GM23338 (cell line): ENCODE measurements at regions not wholly inside any gene's neighbourhood (a gene's known extent, or its start where the extent isn't known, plus 50 kb on each side); places are given as distances from the start of the nearest gene placed in this dataset.

Source experiments
- ATAC-seq: fragments of 200-7000 bp; cut with Tn5 transposase; 3 replicates; pipeline ENCODE4 v1.9.1; 2020
- DNase-seq: peaks from one replicate; pipeline ENCODE4 v3.0.0-alpha.2; 2015; ENCODE audit warnings: low spot score
- H2AFZ ChIP-seq: fragments of 200-600 bp; sonication (generic); 2 replicates; pipeline ENCODE4 v1.8.0; 2016; ENCODE audit warnings: antibody characterized with exemption, mild to moderate bottlenecking, moderate library complexity
- H3F3A ChIP-seq: fragments of 200-600 bp; sonication (generic); replicated peaks from 2 replicates; pipeline ENCODE4 v1.8.0; 2017; ENCODE audit warnings: antibody characterized with exemption, mixed run types, low read depth
- H3K27ac ChIP-seq: fragments of 200-600 bp; sonication (generic); 2 replicates; pipeline ENCODE4 v1.6.1; 2016; ENCODE audit warnings: low read depth
- H3K27me3 ChIP-seq: fragments of 200-600 bp; sonication (generic); 2 replicates; pipeline ENCODE4 v1.8.0; 2016; ENCODE audit warnings: mild to moderate bottlenecking, mixed run types, moderate library complexity; ENCODE audit not compliant: insufficient read depth
- H3K36me3 ChIP-seq: fragments of 200-600 bp; sonication (generic); 2 replicates; pipeline ENCODE4 v1.8.0; 2016; ENCODE audit warnings: mild to moderate bottlenecking; ENCODE audit not compliant: insufficient read depth
- H3K4me1 ChIP-seq: fragments of 200-600 bp; sonication (generic); 2 replicates; pipeline ENCODE4 v1.8.0; 2016; ENCODE audit warnings: mild to moderate bottlenecking, moderate library complexity; ENCODE audit not compliant: insufficient read depth
- H3K4me2 ChIP-seq: fragments of 200-600 bp; sonication (generic); 2 replicates; pipeline ENCODE4 v1.7.1; 2017; ENCODE audit warnings: mixed run types
- H3K4me3 ChIP-seq: fragments of 200-600 bp; sonication (generic); 2 replicates; pipeline ENCODE4 v1.6.1; 2016; ENCODE audit warnings: mixed run types
- H3K79me2 ChIP-seq: fragments of 200-600 bp; sonication (generic); replicated peaks from 2 replicates; pipeline ENCODE4 v1.8.0; 2017; ENCODE audit warnings: mild to moderate bottlenecking; ENCODE audit not compliant: insufficient read depth
- H3K9me2 ChIP-seq: fragments of 200-600 bp; sonication (generic); 2 replicates; pipeline ENCODE4 v1.8.0; 2017; ENCODE audit not compliant: insufficient read depth
- H4K20me1 ChIP-seq: fragments of 200-600 bp; sonication (generic); replicated peaks from 2 replicates; pipeline ENCODE4 v1.8.0; 2017; ENCODE audit warnings: mild to moderate bottlenecking; ENCODE audit not compliant: insufficient read depth
- H3K27ac Mint-ChIP-seq: 2 replicates; pipeline ENCODE4 v1.8.0; 2020; ENCODE audit warnings: inconsistent platforms, mild to moderate bottlenecking, moderate library complexity, mixed read lengths
- H3K27me3 Mint-ChIP-seq: 3 replicates; pipeline ENCODE4 v1.8.0; 2022; ENCODE audit warnings: low read depth, mild to moderate bottlenecking, moderate library complexity, mixed read lengths, inconsistent platforms; ENCODE audit not compliant: insufficient read depth, poor library complexity
- H3K36me3 Mint-ChIP-seq: 3 replicates; pipeline ENCODE4 v1.8.0; 2021; ENCODE audit warnings: low read depth, mild to moderate bottlenecking, inconsistent platforms, moderate library complexity, mixed read lengths
- H3K4me1 Mint-ChIP-seq: 3 replicates; pipeline ENCODE4 v1.8.0; 2020; ENCODE audit warnings: mild to moderate bottlenecking, inconsistent platforms, mixed read lengths
- H3K4me3 Mint-ChIP-seq: 3 replicates; pipeline ENCODE4 v1.8.0; 2021; ENCODE audit warnings: moderate library complexity, mild to moderate bottlenecking, inconsistent platforms, mixed read lengths
- H3K9me3 Mint-ChIP-seq: 3 replicates; pipeline ENCODE4 v1.8.0; 2020; ENCODE audit warnings: moderate library complexity, mild to moderate bottlenecking, inconsistent platforms, mixed read lengths
- CREB1 ChIP-seq: fragments of 250-450 bp; sonication (Bioruptor Pico); IDR thresholded peaks from 2 replicates; pipeline ENCODE4 v1.5.0; 2020; ENCODE audit warnings: low read depth, mild to moderate bottlenecking, moderate library complexity
- CTCF ChIP-seq, 2 experiments: fragments of 200-600 bp in 1 of 2; sonication (generic) in 1 of 2; conservative IDR thresholded peaks; 2 replicates each; pipeline versions ENCODE4 v1.5.1 to v1.6.1; 2016 to 2017; ENCODE audit warnings: antibody characterized with exemption in 2 of 2, low read depth in 2 of 2, mild to moderate bottlenecking in 2 of 2, moderate library complexity in 1 of 2
- ETS1 ChIP-seq: IDR thresholded peaks from 2 replicates; pipeline ENCODE4 v1.6.1; 2016; ENCODE audit warnings: antibody characterized with exemption
- EZH2 ChIP-seq: fragments of 200-600 bp; sonication (generic); IDR thresholded peaks from one replicate; pipeline ENCODE4 v1.8.0; 2017; ENCODE audit warnings: antibody characterized with exemption, mild to moderate bottlenecking, low read depth; ENCODE audit not compliant: unreplicated experiment
- EZH2phosphoT487 ChIP-seq: fragments of 200-600 bp; sonication (generic); IDR thresholded peaks from one replicate; pipeline ENCODE4 v1.8.1; 2018; ENCODE audit warnings: antibody characterized with exemption; ENCODE audit not compliant: unreplicated experiment
- JUNB ChIP-seq: IDR thresholded peaks from one replicate; pipeline ENCODE4 v1.6.1; 2016; ENCODE audit warnings: antibody characterized with exemption; ENCODE audit not compliant: unreplicated experiment
- NANOG ChIP-seq: IDR thresholded peaks from 2 replicates; pipeline ENCODE4 v1.6.1; 2016; ENCODE audit warnings: antibody characterized with exemption, borderline replicate concordance
- POLR2AphosphoS5 ChIP-seq: IDR thresholded peaks from 2 replicates; pipeline ENCODE4 v1.6.1; 2016; ENCODE audit warnings: antibody characterized with exemption, low read depth
- REST ChIP-seq: IDR thresholded peaks from one replicate; pipeline ENCODE4 v1.6.1; 2018; ENCODE audit warnings: antibody characterized with exemption; ENCODE audit not compliant: unreplicated experiment
- STAT1 ChIP-seq: IDR thresholded peaks from one replicate; pipeline ENCODE4 v1.6.1; 2016; ENCODE audit warnings: antibody characterized with exemption; ENCODE audit not compliant: unreplicated experiment
- ZNF114 ChIP-seq: fragments of 250-450 bp; sonication (Bioruptor Pico); IDR thresholded peaks from 2 replicates; pipeline ENCODE4 v1.5.0; 2020; ENCODE audit warnings: mild to moderate bottlenecking, moderate library complexity
- ZNF331 ChIP-seq: fragments of 250-450 bp; sonication (Bioruptor Pico); IDR thresholded peaks from 2 replicates; pipeline ENCODE4 v1.5.0; 2020; ENCODE audit warnings: low read depth, mild to moderate bottlenecking, moderate library complexity
- ZNF462 ChIP-seq: fragments of 250-450 bp; sonication (Bioruptor Pico); IDR thresholded peaks from 2 replicates; pipeline ENCODE4 v1.5.0; 2020; ENCODE audit warnings: mild to moderate bottlenecking, moderate library complexity

GRCh38 chr9:115216873-115217272 lies 98.9 kb upstream of the TNC start:
- Histone ChIP-seq H2AFZ (no peak overlapping the region), H3F3A (0 out of 2 replicates have a peak, but pooled peaks cover 3% of the 10 kb centered on the region), H3K9me2 (no peaks in the 10 kb centered on the region), H3K27ac (no peak overlapping the region), H4K20me1 (no peaks in the 10 kb centered on the region), H3K4me3 (no peak overlapping the region), H3K36me3 (no peaks in the 10 kb centered on the region), H3K79me2 (no peaks in the 10 kb centered on the region), H3K4me2 (no peak overlapping the region), H3K4me1 (peaks cover 8% of the 10 kb centered on the region; the same call in 1 of the 2 replicates), H3K27me3 (no peaks in the 10 kb centered on the region)
- no peak for TF ChIP-seq EZH2phosphoT487
- TF ChIP-seq CTCF (conservative IDR thresholded peaks at IDR 0.05; ENCODE audit: low read depth in 2 of 2): no peak
- no peak for TF ChIP-seq ZNF331
- TF ChIP-seq REST: no peak
- no peak for TF ChIP-seq STAT1
- TF ChIP-seq ZNF462 (CRISPR knock-in tag): no peak
- TF ChIP-seq NANOG: no peak
- TF ChIP-seq ZNF114 (CRISPR knock-in tag): no peak
- no peak for TF ChIP-seq EZH2
- TF ChIP-seq JUNB: no peak
- no peak for TF ChIP-seq POLR2AphosphoS5
- TF ChIP-seq CREB1 (CRISPR knock-in tag): no peak
- TF ChIP-seq ETS1: no peak
- no peak overlapping the region for H3K4me3 Mint-ChIP-seq
- H3K4me1 Mint-ChIP-seq: peaks cover 7% of the 10 kb centered on the region
- H3K9me3 Mint-ChIP-seq: no peaks in the 10 kb centered on the region
- no peak for DNase-seq
- no peak for ATAC-seq
- no peak overlapping the region for H3K27ac Mint-ChIP-seq
- H3K27me3 Mint-ChIP-seq: peaks cover 5% of the 10 kb centered on the region
- H3K36me3 Mint-ChIP-seq: no peaks in the 10 kb centered on the region
